SJCRH30 (cell line): ENCODE measurements at regions not wholly inside any gene's neighbourhood (a gene's known extent, or its start where the extent isn't known, plus 50 kb on each side); places are given as distances from the start of the nearest gene placed in this dataset.
"Not testable (repeated sequence)": the region's sequence is repeated elsewhere in the genome, so short reads cannot be mapped to it uniquely, and the experiment has no call there.

Experiments used
- DNase-seq, 2 experiments: peaks; one replicate each; pipeline ENCODE4 v3.0.0-alpha.2; 2015 to 2020
- H3K27ac ChIP-seq: fragments of 250-450 bp; sonication (Bioruptor Pico); 2 replicates; pipeline ENCODE4 v1.5.1; 2020; ENCODE audit warnings: mild to moderate bottlenecking, moderate library complexity
- H3K27me3 ChIP-seq: fragments of 250-450 bp; sonication (Bioruptor Pico); 2 replicates; pipeline ENCODE4 v1.5.1; 2020; ENCODE audit warnings: mild to moderate bottlenecking, moderate library complexity
- H3K36me3 ChIP-seq: fragments of 250-450 bp; sonication (Bioruptor Pico); 2 replicates; pipeline ENCODE4 v1.5.1; 2020; ENCODE audit warnings: mild to moderate bottlenecking, moderate library complexity
- H3K4me1 ChIP-seq: fragments of 250-450 bp; sonication (Bioruptor Pico); 2 replicates; pipeline ENCODE4 v1.5.1; 2020; ENCODE audit warnings: mild to moderate bottlenecking, moderate library complexity
- H3K4me3 ChIP-seq: fragments of 250-450 bp; sonication (Bioruptor Pico); 2 replicates; pipeline ENCODE4 v1.5.1; 2020; ENCODE audit warnings: mild to moderate bottlenecking, moderate library complexity
- H3K9me3 ChIP-seq: fragments of 250-450 bp; sonication (Bioruptor Pico); replicated peaks from 2 replicates; pipeline ENCODE4 v1.5.1; 2020; ENCODE audit warnings: mild to moderate bottlenecking, moderate library complexity

- H3K4me1 ChIP-seq, result peaks cover 25% of the 10 kb centered on the region
- H3K36me3 ChIP-seq, result no peaks in the 10 kb centered on the region; the same call in 1 of the 2 replicates
- no peaks in the 10 kb centered on the region for H3K27me3 ChIP-seq
- no peak for DNase-seq
- H3K9me3 ChIP-seq, result 0 out of 2 replicates have a peak, but pooled peaks cover 8% of the 10 kb centered on the region
- H3K27ac ChIP-seq, result no peak overlapping the region
- no peak overlapping the region for H3K4me3 ChIP-seq
Measured at GRCh38 chr21:14903172-14903865, 161.5 kb downstream of the NRIP1 start.

- Histone ChIP-seq H3K4me3 (no peak overlapping the region), H3K36me3 (no peaks in the 10 kb centered on the region; the same call in 1 of the 2 replicates), H3K4me1 (peaks cover 25% of the 10 kb centered on the region), H3K27ac (no peak overlapping the region), H3K9me3 (0 out of 2 replicates have a peak, but pooled peaks cover under 1% of the 10 kb centered on the region), H3K27me3 (no peaks in the 10 kb centered on the region)
- DNase-seq, result peak; percentile 56 to 80
Measured at GRCh38 chr21:14901482-14901958, 163.3 kb downstream of the NRIP1 start.

- Histone ChIP-seq H3K27me3 (no peaks in the 10 kb centered on the region), H3K9me3 (no peaks in the 10 kb centered on the region), H3K36me3 (no peaks in the 10 kb centered on the region; the same call in 1 of the 2 replicates), H3K4me1 (peaks cover 25% of the 10 kb centered on the region), H3K27ac (no peak overlapping the region), H3K4me3 (no peak overlapping the region)
- DNase-seq, result no peak
Measured at GRCh38 chr21:14900611-14901010, 164.2 kb downstream of the NRIP1 start.

- Histone ChIP-seq H3K9me3 (no peaks in the 10 kb centered on the region), H3K36me3 (no peaks in the 10 kb centered on the region; the same call in 1 of the 2 replicates), H3K4me3 (no peak overlapping the region), H3K27ac (no peak overlapping the region), H3K4me1 (peaks cover 25% of the 10 kb centered on the region), H3K27me3 (no peaks in the 10 kb centered on the region)
- peak in 1 of 2 experiments; percentile 60 for DNase-seq
Measured at GRCh38 chr21:14900058-14900457, 164.7 kb downstream of the NRIP1 start.

GRCh38 chr21:14895792-14896191 is 169.0 kb downstream of the NRIP1 start:
- no peak overlapping the region for H3K27ac ChIP-seq
- H3K36me3 ChIP-seq, result no peaks in the 10 kb centered on the region; the same call in 1 of the 2 replicates
- peaks cover 12% of the 10 kb centered on the region for H3K4me1 ChIP-seq
- H3K4me3 ChIP-seq, result no peak overlapping the region
- DNase-seq, result no peak
- 0 out of 2 replicates have a peak, but pooled peaks cover 5% of the 10 kb centered on the region for H3K9me3 ChIP-seq
- no peaks in the 10 kb centered on the region for H3K27me3 ChIP-seq

- peaks cover 15% of the 10 kb centered on the region for H3K4me1 ChIP-seq
- H3K4me3 ChIP-seq, result no peak overlapping the region
- H3K27ac ChIP-seq, result no peak overlapping the region
- H3K27me3 ChIP-seq, result no peaks in the 10 kb centered on the region
- no peak for DNase-seq
- H3K36me3 ChIP-seq, result no peaks in the 10 kb centered on the region
- H3K9me3 ChIP-seq, result 0 out of 2 replicates have a peak, but pooled peaks cover 5% of the 10 kb centered on the region
Measured at GRCh38 chr21:14890141-14890540, 174.7 kb downstream of the NRIP1 start.

GRCh38 chr21:14889080-14889810 is 175.6 kb downstream of the NRIP1 start:
- H3K9me3 ChIP-seq, result 0 out of 2 replicates have a peak, but pooled peaks cover 2% of the 10 kb centered on the region
- H3K4me3 ChIP-seq, result no peak overlapping the region
- no peak overlapping the region for H3K27ac ChIP-seq
- DNase-seq, result peak in 1 of 2 experiments; percentile 46
- H3K27me3 ChIP-seq, result no peaks in the 10 kb centered on the region
- H3K4me1 ChIP-seq, result peaks cover 15% of the 10 kb centered on the region
- no peaks in the 10 kb centered on the region for H3K36me3 ChIP-seq

GRCh38 chr21:14888202-14888601 is 176.6 kb downstream of the NRIP1 start:
- H3K4me3 ChIP-seq, result no peak overlapping the region
- no peaks in the 10 kb centered on the region for H3K36me3 ChIP-seq
- no peak for DNase-seq
- H3K9me3 ChIP-seq, result no peaks in the 10 kb centered on the region
- no peak overlapping the region for H3K27ac ChIP-seq
- H3K4me1 ChIP-seq, result peaks cover 15% of the 10 kb centered on the region
- H3K27me3 ChIP-seq, result no peaks in the 10 kb centered on the region

- no peak for DNase-seq
- H3K4me3 ChIP-seq, result no peak overlapping the region
- H3K9me3 ChIP-seq, result no peaks in the 10 kb centered on the region
- H3K27ac ChIP-seq, result no peak overlapping the region
- no peaks in the 10 kb centered on the region; the same call in 1 of the 2 replicates for H3K36me3 ChIP-seq
- H3K4me1 ChIP-seq, result peaks cover 15% of the 10 kb centered on the region
- H3K27me3 ChIP-seq, result no peaks in the 10 kb centered on the region
Measured at GRCh38 chr21:14886001-14886400, 178.8 kb downstream of the NRIP1 start.

- H3K9me3 ChIP-seq, result 0 out of 2 replicates have a peak, but pooled peaks cover 3% of the 10 kb centered on the region
- H3K27ac ChIP-seq, result no peak overlapping the region
- no peaks in the 10 kb centered on the region for H3K27me3 ChIP-seq
- DNase-seq, result no peak
- H3K4me3 ChIP-seq, result no peak overlapping the region
- H3K36me3 ChIP-seq, result no peaks in the 10 kb centered on the region; the same call in none of the 2 replicates
- H3K4me1 ChIP-seq, result peaks cover 5% of the 10 kb centered on the region
Measured at GRCh38 chr21:14883351-14883750, 181.4 kb downstream of the NRIP1 start.

GRCh38 chr21:14882545-14882944 is 182.3 kb downstream of the NRIP1 start:
- not testable (repeated sequence) for H3K4me1 ChIP-seq, H3K4me3 ChIP-seq, H3K36me3 ChIP-seq, H3K27ac ChIP-seq, H3K9me3 ChIP-seq, H3K27me3 ChIP-seq, DNase-seq

GRCh38 chr21:14881863-14882499 is 182.8 kb downstream of the NRIP1 start:
- Histone ChIP-seq H3K4me3 (no peak overlapping the region), H3K36me3 (no peaks in the 10 kb centered on the region; the same call in none of the 2 replicates), H3K27ac (no peak overlapping the region), H3K27me3 (no peaks in the 10 kb centered on the region), H3K4me1 (peaks cover 15% of the 10 kb centered on the region), H3K9me3 (0 out of 2 replicates have a peak, but pooled peaks cover 3% of the 10 kb centered on the region)
- DNase-seq, result no peak

- no peak for DNase-seq
- Histone ChIP-seq H3K36me3 (no peaks in the 10 kb centered on the region; the same call in none of the 2 replicates), H3K4me3 (no peak overlapping the region), H3K9me3 (0 out of 2 replicates have a peak, but pooled peaks cover 3% of the 10 kb centered on the region), H3K27ac (no peak overlapping the region), H3K4me1 (peaks cover 18% of the 10 kb centered on the region), H3K27me3 (no peaks in the 10 kb centered on the region)
Measured at GRCh38 chr21:14880922-14881321, 183.9 kb downstream of the NRIP1 start.

GRCh38 chr21:14879458-14879857 is 185.3 kb downstream of the NRIP1 start:
- Histone ChIP-seq H3K27ac (no peak overlapping the region), H3K4me3 (no peak overlapping the region), H3K36me3 (no peaks in the 10 kb centered on the region; the same call in none of the 2 replicates), H3K4me1 (peaks cover 18% of the 10 kb centered on the region), H3K27me3 (no peaks in the 10 kb centered on the region), H3K9me3 (0 out of 2 replicates have a peak, but pooled peaks cover 3% of the 10 kb centered on the region)
- no peak for DNase-seq
